PC-9 (cell line): ENCODE measurements at regions not wholly inside any gene's neighbourhood (a gene's known extent, or its start where the extent isn't known, plus 50 kb on each side); places are given as distances from the start of the nearest gene placed in this dataset.

ENCODE experiments used
- CTCF ChIP-seq: fragments of 200-600 bp; sonication (generic); conservative IDR thresholded peaks from 2 replicates; pipeline ENCODE4 v1.6.1; 2017; ENCODE audit warnings: mixed run types, antibody characterized with exemption, mild to moderate bottlenecking, moderate library complexity
- EZH2 ChIP-seq: fragments of 200-600 bp; sonication (generic); IDR thresholded peaks from 2 replicates; pipeline ENCODE4 v1.8.0; 2017; ENCODE audit warnings: antibody characterized with exemption, low read depth

DNA sequence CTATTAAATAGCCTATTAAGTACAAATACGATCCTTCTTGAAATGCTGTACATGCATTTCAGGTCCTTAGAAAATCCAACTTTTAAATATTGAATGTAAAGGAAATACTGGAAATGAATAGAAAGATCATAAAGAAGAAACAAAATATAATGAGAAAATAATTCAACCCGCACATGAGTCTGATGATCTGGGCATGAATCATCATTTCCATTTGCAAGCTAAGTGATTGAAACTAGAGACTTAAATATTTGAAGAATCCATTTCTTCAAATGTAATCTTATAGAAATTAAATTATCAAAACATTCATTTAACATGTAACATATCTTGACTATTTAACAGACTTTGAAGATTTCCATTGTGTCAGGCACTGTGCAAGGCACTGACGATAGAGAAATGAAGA is 977.0 kb downstream of the TFAP2A start:
- TF ChIP-seq CTCF: no peak
- TF ChIP-seq EZH2: no peak
